HCT116 (cell line): ENCODE measurements at regions not wholly inside any gene's neighbourhood (a gene's known extent, or its start where the extent isn't known, plus 50 kb on each side); places are given as distances from the start of the nearest gene placed in this dataset.

Experiments
- ATAC-seq: fragments of 200-7000 bp; cut with Tn5 transposase; 2 replicates; pipeline ENCODE4 v1.9.1; 2020; ENCODE audit warnings: mild to moderate bottlenecking, moderate library complexity
- BruUV-seq: library from RNA; stranded (reverse); fragments of 400-500 nt; replicated peaks from 2 replicates; lab custom pipeline; 2021; lab: Mats Ljungman, UMichigan
- CTCF ChIA-PET: fragments of 300-600 bp; sonication (Branson Sonifier 250); formaldehyde crosslinking; loops from one replicate; lab custom pipeline; 2021; ENCODE audit warnings: antibody characterized with exemption; lab: Charles Lee
- POLR2A ChIA-PET: fragments of 300-600, 350-600 bp; sonication (Branson Sonifier 250); formaldehyde crosslinking; loops from one replicate; lab custom pipeline; 2021; ENCODE audit warnings: antibody characterized with exemption; lab: Charles Lee
- RAD21 ChIA-PET, 2 experiments: fragments of 300-600 bp; sonication (Branson Sonifier 250); formaldehyde crosslinking; loops; one replicate each; lab custom pipeline; 2023; ENCODE audit warnings: low total read pairs in 2 of 2; ENCODE audit not compliant: uncharacterized antibody in 2 of 2, unreplicated experiment in 2 of 2, low non-redundant PET in 1 of 2; lab: Charles Lee
- DNase-seq: peaks from one replicate; pipeline ENCODE4 v3.0.0-alpha.2; 2010; ENCODE audit warnings: low read depth, low spot score
- H2AFZ ChIP-seq: fragments of 200-600 bp; shearing (Covaris generic), sonication (generic); 2 replicates; pipeline ENCODE4 v1.6.1; 2017; ENCODE audit warnings: low read depth, mixed run types, mixed read lengths, antibody characterized with exemption, low read length; ENCODE audit not compliant: poor library complexity, severe bottlenecking
- H3K27ac ChIP-seq: 2 replicates; pipeline ENCODE4 v1.5.1; 2012; ENCODE audit warnings: low read depth, low read length
- H3K27me3 ChIP-seq: fragments of 200-600 bp; sonication (generic); 2 replicates; pipeline ENCODE4 v1.6.1; 2016; ENCODE audit warnings: mixed run types, low read length, mixed read lengths; ENCODE audit not compliant: insufficient read depth
- H3K36me3 ChIP-seq, 2 experiments: fragments of 200-500 bp in 1 of 2; fragments of 200-600 bp in 1 of 2; sonication (Bioruptor generic) in 1 of 2; sonication (generic) in 1 of 2; 2 replicates each; pipeline versions ENCODE4 v1.5.1 to v1.6.1; 2014 to 2016; ENCODE audit warnings: low read length in 2 of 2, inconsistent platforms in 1 of 2, mixed read lengths in 1 of 2, mixed run types in 1 of 2; ENCODE audit not compliant: insufficient read depth in 2 of 2, control insufficient read depth in 1 of 2
- H3K4me1 ChIP-seq, 2 experiments: fragments of 200-600 bp in 1 of 2; sonication (generic) in 1 of 2; 2 replicates each; pipeline versions ENCODE4 v1.5.1 to v1.6.1; 2012 to 2017; ENCODE audit warnings: low read length in 2 of 2, inconsistent platforms in 1 of 2, mild to moderate bottlenecking in 1 of 2, mixed read lengths in 1 of 2, mixed run types in 1 of 2, moderate library complexity in 1 of 2; ENCODE audit not compliant: insufficient read depth in 2 of 2, control insufficient read depth in 1 of 2
- H3K4me2 ChIP-seq: fragments of 200-600 bp; sonication (generic); 2 replicates; pipeline ENCODE4 v1.6.1; 2017; ENCODE audit warnings: mixed run types, low read length, mixed read lengths
- H3K4me3 ChIP-seq, 2 experiments: fragments of 200-600 bp in 1 of 2; sonication (generic) in 1 of 2; replicated peaks in 1 of 2; 2 replicates each; pipeline ENCODE4 v1.5.1; 2011 to 2016; ENCODE audit warnings: low read length in 2 of 2, control low read depth in 1 of 2, low read depth in 1 of 2, mild to moderate bottlenecking in 1 of 2, mixed read lengths in 1 of 2, mixed run types in 1 of 2
- H3K79me2 ChIP-seq: fragments of 200-600 bp; sonication (generic); 2 replicates; pipeline ENCODE4 v1.6.1; 2017; ENCODE audit warnings: mild to moderate bottlenecking, mixed run types, low read length, moderate library complexity, mixed read lengths; ENCODE audit not compliant: insufficient read depth
- H3K9ac ChIP-seq: fragments of 200-600 bp; sonication (generic); 2 replicates; pipeline ENCODE4 v1.6.1; 2016; ENCODE audit warnings: low read length, mixed read lengths
- H3K9me2 ChIP-seq: fragments of 200-600 bp; sonication (generic), shearing (Covaris generic); 2 replicates; pipeline ENCODE4 v1.6.1; 2017; ENCODE audit warnings: mixed run types, mild to moderate bottlenecking, moderate library complexity; ENCODE audit not compliant: insufficient read depth
- H3K9me3 ChIP-seq, 2 experiments: fragments of 200-500 bp in 1 of 2; fragments of 200-600 bp in 1 of 2; sonication (Bioruptor generic) in 1 of 2; sonication (generic) in 1 of 2; 2 replicates each; pipeline ENCODE4 v1.6.1; 2014 to 2017; ENCODE audit warnings: low read length in 2 of 2, mixed read lengths in 2 of 2, inconsistent platforms in 1 of 2, low read depth in 1 of 2, mild to moderate bottlenecking in 1 of 2, mixed run types in 1 of 2, moderate library complexity in 1 of 2; ENCODE audit not compliant: control insufficient read depth in 1 of 2, insufficient read depth in 1 of 2
- H4K20me1 ChIP-seq: fragments of 200-600 bp; sonication (generic), shearing (Covaris generic); 2 replicates; pipeline ENCODE4 v1.6.1; 2017; ENCODE audit warnings: mixed run types, mild to moderate bottlenecking, moderate library complexity; ENCODE audit not compliant: insufficient read depth
- ATF3 ChIP-seq: IDR thresholded peaks from 2 replicates; pipeline ENCODE4 v1.6.1; 2012
- CBX3 ChIP-seq: IDR thresholded peaks from 2 replicates; pipeline ENCODE4 v1.6.1; 2012; ENCODE audit warnings: low read depth
- CEBPB ChIP-seq: IDR thresholded peaks from 2 replicates; pipeline ENCODE4 v1.6.1; 2012; ENCODE audit warnings: low read depth
- CTCF ChIP-seq, 3 experiments: fragments of 200-600 bp in 1 of 3; sonication (generic) in 1 of 3; IDR thresholded peaks in 2 of 3; conservative IDR thresholded peaks in 1 of 3; 2 replicates each; pipeline ENCODE4 v1.5.1; 2012 to 2017; ENCODE audit warnings: low read depth in 2 of 3, low read length in 2 of 3, antibody characterized with exemption in 1 of 3, borderline replicate concordance in 1 of 3, control low read depth in 1 of 3, mild to moderate bottlenecking in 1 of 3, mixed read lengths in 1 of 3, mixed run types in 1 of 3, moderate library complexity in 1 of 3; ENCODE audit not compliant: insufficient read depth in 1 of 3
- EGR1 ChIP-seq: IDR thresholded peaks from 2 replicates; pipeline ENCODE4 v1.6.1; 2012; ENCODE audit warnings: low read depth
- ELF1 ChIP-seq: IDR thresholded peaks from 2 replicates; pipeline ENCODE4 v1.6.1; 2012; ENCODE audit warnings: low read depth, borderline replicate concordance
- EZH2 ChIP-seq: fragments of 200-600 bp; sonication (generic); IDR thresholded peaks from 2 replicates; pipeline ENCODE4 v1.6.1; 2017; ENCODE audit warnings: antibody characterized with exemption, mixed run types
- EZH2phosphoT487 ChIP-seq: fragments of 200-600 bp; IDR thresholded peaks from 2 replicates; pipeline ENCODE4 v1.6.1; 2018; ENCODE audit warnings: antibody characterized with exemption, borderline replicate concordance
- FOSL1 ChIP-seq: IDR thresholded peaks from 2 replicates; pipeline ENCODE4 v1.6.1; 2012; ENCODE audit warnings: low read depth
- JUND ChIP-seq: IDR thresholded peaks from 2 replicates; pipeline ENCODE4 v1.6.1; 2012
- MAX ChIP-seq: IDR thresholded peaks from 2 replicates; pipeline ENCODE4 v1.6.1; 2012
- POLR2A ChIP-seq: IDR thresholded peaks from 2 replicates; pipeline ENCODE4 v1.7.0; 2011; ENCODE audit warnings: borderline replicate concordance; ENCODE audit not compliant: insufficient read depth, insufficient read length; ENCODE audit errors: extremely low read depth
- POLR2AphosphoS5 ChIP-seq: IDR thresholded peaks from 2 replicates; pipeline ENCODE4 v1.6.1; 2011; ENCODE audit warnings: mild to moderate bottlenecking, low read depth, low read length, moderate library complexity
- RAD21 ChIP-seq: IDR thresholded peaks from 2 replicates; pipeline ENCODE4 v1.6.1; 2012; ENCODE audit warnings: low read depth, mild to moderate bottlenecking
- REST ChIP-seq: IDR thresholded peaks from 2 replicates; pipeline ENCODE4 v1.6.1; 2012; ENCODE audit warnings: low read depth
- SIN3A ChIP-seq: IDR thresholded peaks from 2 replicates; pipeline ENCODE4 v1.6.1; 2012; ENCODE audit warnings: low read depth
- TCF7L2 ChIP-seq: IDR thresholded peaks from 2 replicates; pipeline ENCODE4 v1.7.0; 2011; ENCODE audit warnings: borderline replicate concordance, inconsistent platforms; ENCODE audit not compliant: insufficient read depth, insufficient read length; ENCODE audit errors: extremely low read depth
- ZBTB33 ChIP-seq: IDR thresholded peaks from 2 replicates; pipeline ENCODE4 v1.6.1; 2011; ENCODE audit warnings: mild to moderate bottlenecking, low read length, moderate library complexity; ENCODE audit not compliant: insufficient replicate concordance; ENCODE audit errors: extremely low read depth
- ZFX ChIP-seq: fragments of 450-650 bp; IDR thresholded peaks from 2 replicates; pipeline ENCODE4 v1.6.1; 2017
- ZNF274 ChIP-seq: fragments of 200-500 bp; sonication (Bioruptor generic); IDR thresholded peaks from 2 replicates; pipeline ENCODE4 v1.6.1; 2014; ENCODE audit warnings: mild to moderate bottlenecking, low read depth, low read length, inconsistent platforms
- intact Hi-C: fragments of 100-400 bp; cut with micrococcal nuclease; formaldehyde crosslinking; loops from 2 replicates; pipeline ENCODE4 v1.10.0; 2022

GRCh38 chr7:67825356-67825755 lies 828.7 kb downstream of the TYW1 start (continued):
- TF ChIP-seq EGR1 (no peak), JUND (no peak), ZFX (no peak)
- TF ChIP-seq, all 23 proteins: peak for 0

GRCh38 chr7:67841896-67842295 lies 845.3 kb downstream of the TYW1 start:
- no peak overlapping the region for H3K4me2 ChIP-seq
- no peaks in the 10 kb centered on the region for H3K27me3 ChIP-seq
- ChIA-PET RAD21 (no interaction called here), CTCF (no interaction called here), POLR2A (no interaction called here)
- no peaks in the 10 kb centered on the region for H3K9me2 ChIP-seq
- no peaks in the 10 kb centered on the region for H3K36me3 ChIP-seq
- no peaks in the 10 kb centered on the region for H3K4me1 ChIP-seq
- peaks cover 0 to 2% of the 10 kb centered on the region in 2 experiments; a peak in 1 of 4 replicates for H3K9me3 ChIP-seq
- H3K9ac ChIP-seq = no peak overlapping the region
- TF ChIP-seq EGR1 (no peak), TCF7L2 (no peak), RAD21 (no peak), ZNF274 (no peak), ATF3 (no peak), POLR2A (no peak), ZFX (no peak), CBX3 (no peak), EZH2 (no peak), EZH2phosphoT487 (no peak), ZBTB33 (no peak), SIN3A (no peak), ELF1 (no peak), CEBPB (no peak), FOSL1 (no peak), REST (no peak), MAX (no peak), CTCF (IDR thresholded peaks at IDR 0.05 in 2 of 3, conservative IDR thresholded peaks at IDR 0.05 in 1 of 3; ENCODE audit: borderline replicate concordance in 1 of 3, insufficient read depth in 1 of 3, low read depth in 2 of 3, low read length in 2 of 3) (no peak), POLR2AphosphoS5 (no peak)
- intact Hi-C loops = no loop called here
- no peak for ATAC-seq
- no peak for DNase-seq
- no peak overlapping the region for H2AFZ ChIP-seq
- no peaks in the 10 kb centered on the region for H4K20me1 ChIP-seq
- H3K4me3 ChIP-seq = no peak overlapping the region
- H3K27ac ChIP-seq = no peak overlapping the region
- no peaks in the 10 kb centered on the region for H3K79me2 ChIP-seq
- BruUV-seq = no TSS peak
